ENCODE measurements at regions not wholly inside any gene's neighbourhood (a gene's known extent, or its start where the extent isn't known, plus 50 kb on each side); places are given as distances from the start of the nearest gene placed in this dataset.

GRCh38 chr13:39928261-39928660, 272.8 kb downstream of the COG6 start:
- TF ChIP-seq, protein P1, sequence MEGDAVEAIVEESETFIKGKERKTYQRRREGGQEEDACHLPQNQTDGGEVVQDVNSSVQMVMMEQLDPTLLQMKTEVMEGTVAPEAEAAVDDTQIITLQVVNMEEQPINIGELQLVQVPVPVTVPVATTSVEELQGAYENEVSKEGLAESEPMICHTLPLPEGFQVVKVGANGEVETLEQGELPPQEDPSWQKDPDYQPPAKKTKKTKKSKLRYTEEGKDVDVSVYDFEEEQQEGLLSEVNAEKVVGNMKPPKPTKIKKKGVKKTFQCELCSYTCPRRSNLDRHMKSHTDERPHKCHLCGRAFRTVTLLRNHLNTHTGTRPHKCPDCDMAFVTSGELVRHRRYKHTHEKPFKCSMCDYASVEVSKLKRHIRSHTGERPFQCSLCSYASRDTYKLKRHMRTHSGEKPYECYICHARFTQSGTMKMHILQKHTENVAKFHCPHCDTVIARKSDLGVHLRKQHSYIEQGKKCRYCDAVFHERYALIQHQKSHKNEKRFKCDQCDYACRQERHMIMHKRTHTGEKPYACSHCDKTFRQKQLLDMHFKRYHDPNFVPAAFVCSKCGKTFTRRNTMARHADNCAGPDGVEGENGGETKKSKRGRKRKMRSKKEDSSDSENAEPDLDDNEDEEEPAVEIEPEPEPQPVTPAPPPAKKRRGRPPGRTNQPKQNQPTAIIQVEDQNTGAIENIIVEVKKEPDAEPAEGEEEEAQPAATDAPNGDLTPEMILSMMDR (IDR thresholded peaks at IDR 0.05), result no peak
- TF ChIP-seq POLR2AphosphoS5 (IDR thresholded peaks at IDR 0.05), result no peak

All from breast epithelium (tissue), 3 donors.